Skeletal muscle cell (primary cell): ENCODE measurements at regions not wholly inside any gene's neighbourhood (a gene's known extent, or its start where the extent isn't known, plus 50 kb on each side); places are given as distances from the start of the nearest gene placed in this dataset.
"Not testable (repeated sequence)": the region's sequence is repeated elsewhere in the genome, so short reads cannot be mapped to it uniquely, and the experiment has no call there.

Experiments used
- DNase-seq: peaks from one replicate; pipeline ENCODE4 v3.0.0-alpha.2; 2010; ENCODE audit warnings: low read depth
- H3K4me3 ChIP-seq: 2 replicates; pipeline ENCODE4 v1.5.1; 2011; ENCODE audit warnings: low read depth, mild to moderate bottlenecking, control low read depth, low read length, moderate library complexity

GRCh38 chr4:138865765-138866164 is 149.8 kb upstream of the NOCT start:
- no peak for DNase-seq
- no peak overlapping the region for H3K4me3 ChIP-seq

- DNase-seq: no peak
- no peak overlapping the region for H3K4me3 ChIP-seq
Measured at GRCh38 chr4:138864961-138865720, 150.4 kb upstream of the NOCT start.

- no peak for DNase-seq
- no peak overlapping the region for H3K4me3 ChIP-seq
Measured at GRCh38 chr4:138863160-138863559, 152.4 kb upstream of the NOCT start.

GRCh38 chr4:138861135-138861534 is 154.4 kb upstream of the NOCT start:
- DNase-seq: no peak
- no peak overlapping the region for H3K4me3 ChIP-seq

DNA sequence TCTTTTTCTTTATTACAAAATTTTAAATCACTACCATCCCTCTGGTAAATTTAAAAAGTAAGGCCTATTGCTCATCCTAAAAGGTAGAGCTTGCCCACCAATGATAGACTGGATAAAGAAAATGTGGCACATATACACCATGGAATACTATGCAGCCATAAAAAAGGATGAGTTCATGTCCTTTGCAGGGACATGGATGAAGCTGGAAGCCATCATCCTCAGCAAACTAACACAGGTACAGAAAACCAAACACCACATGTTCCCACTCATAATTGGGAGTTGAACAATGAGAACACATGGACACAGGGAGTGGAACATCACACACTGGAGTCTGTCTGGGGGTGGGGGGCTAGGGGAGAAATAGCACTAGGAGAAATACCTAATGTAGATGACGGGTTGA is 155.2 kb upstream of the NOCT start:
- not testable (repeated sequence) for H3K4me3 ChIP-seq, DNase-seq

GRCh38 chr4:138859254-138859653 is 156.3 kb upstream of the NOCT start:
- no peak for DNase-seq
- H3K4me3 ChIP-seq: no peak overlapping the region

GRCh38 chr4:138858419-138858818 is 157.2 kb upstream of the NOCT start:
- H3K4me3 ChIP-seq: no peak overlapping the region
- DNase-seq: no peak

- H3K4me3 ChIP-seq: no peak overlapping the region
- no peak for DNase-seq
Measured at GRCh38 chr4:138857416-138857815, 158.2 kb upstream of the NOCT start.

GRCh38 chr4:138852681-138853080 is 162.9 kb upstream of the NOCT start:
- H3K4me3 ChIP-seq: no peak overlapping the region
- no peak for DNase-seq

DNA sequence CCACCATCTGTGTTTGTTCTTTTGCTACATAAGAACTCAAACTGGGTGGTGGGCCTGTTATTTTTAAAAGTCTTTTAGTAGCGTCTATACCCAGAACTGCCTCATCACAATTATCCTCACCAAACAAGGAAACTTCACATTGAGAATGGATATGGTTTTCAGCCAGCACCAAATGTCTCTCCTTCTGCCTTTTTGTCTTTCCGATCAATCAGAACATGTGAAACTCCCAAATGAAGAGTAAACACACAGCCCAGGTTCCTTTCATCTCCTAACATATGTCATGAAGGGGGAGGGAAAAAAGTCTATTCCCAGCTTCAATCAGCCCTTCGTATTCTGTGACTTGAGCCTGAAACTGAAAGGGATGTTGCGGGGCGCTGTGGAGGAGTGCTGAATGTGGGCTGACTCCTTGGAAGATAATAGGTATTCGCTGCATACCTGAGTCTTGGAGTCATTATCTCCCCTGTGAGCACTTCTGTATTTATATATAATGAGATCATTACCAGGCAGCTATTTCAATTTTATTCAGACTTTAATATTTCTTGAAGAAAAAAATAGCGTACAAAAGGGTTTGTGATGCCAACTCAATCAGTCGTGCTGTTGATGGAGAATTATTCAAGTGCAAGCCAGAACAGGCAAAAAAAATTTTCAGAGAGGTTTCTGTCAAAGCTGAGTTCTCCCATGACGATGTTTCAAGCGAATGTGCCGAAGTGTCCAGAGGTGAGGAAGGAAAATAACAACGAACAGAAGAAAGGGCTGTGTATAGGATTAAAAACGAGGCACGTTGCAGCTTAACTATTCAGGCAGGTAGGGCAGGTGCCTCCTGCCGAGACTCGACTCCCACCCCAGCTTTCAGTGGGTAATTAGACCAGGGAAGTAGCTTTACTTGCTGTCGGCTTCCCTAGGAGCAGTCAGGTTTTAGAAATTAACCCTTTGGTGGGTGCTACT is 163.9 kb upstream of the NOCT start:
- no peak overlapping the region for H3K4me3 ChIP-seq
- DNase-seq: no peak

DNA sequence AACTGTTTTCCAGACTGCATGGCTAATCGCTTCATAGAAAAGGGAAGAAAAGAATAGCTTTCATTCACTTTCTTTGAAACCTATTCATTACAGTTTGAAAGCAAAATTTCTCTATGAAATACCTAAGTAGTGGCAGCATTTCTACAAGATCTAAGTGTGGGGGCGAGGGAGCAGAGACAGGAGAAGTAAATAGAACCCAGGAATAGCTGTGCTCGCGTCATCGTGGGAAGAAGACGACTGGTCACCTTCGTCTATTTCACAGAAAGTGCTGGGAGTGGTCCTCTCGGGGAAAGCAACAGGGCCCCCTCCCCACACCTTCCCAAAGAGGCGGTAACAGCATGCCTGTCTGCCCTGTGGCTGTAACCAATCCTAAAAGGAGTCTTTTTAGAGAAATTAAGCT is 169.9 kb upstream of the NOCT start:
- no peak overlapping the region for H3K4me3 ChIP-seq
- DNase-seq: no peak

DNA sequence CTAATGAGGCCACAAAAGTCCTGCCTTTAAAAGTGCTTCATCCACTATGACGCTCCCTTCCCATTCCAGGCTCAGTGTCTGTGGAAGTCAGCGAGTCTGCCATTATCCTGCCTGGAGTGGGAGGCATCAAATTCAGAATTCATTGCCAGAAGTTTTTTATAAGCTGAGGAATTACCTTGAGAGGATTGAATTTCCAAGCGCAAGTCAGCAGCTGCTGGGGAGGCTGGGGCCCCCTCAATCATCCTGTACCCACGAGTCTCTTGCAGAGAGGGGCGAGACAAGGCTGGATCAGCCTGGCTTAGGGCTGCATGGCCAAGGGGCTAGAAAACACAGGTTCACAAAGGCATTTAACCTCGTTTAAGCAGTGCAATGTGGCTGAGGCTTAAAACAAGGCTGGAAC is 170.5 kb upstream of the NOCT start:
- no peak overlapping the region for H3K4me3 ChIP-seq
- no peak for DNase-seq

GRCh38 chr4:138843616-138844015 is 172.0 kb upstream of the NOCT start:
- H3K4me3 ChIP-seq: no peak overlapping the region
- DNase-seq: no peak

- no peak for DNase-seq
- no peak overlapping the region for H3K4me3 ChIP-seq
Measured at GRCh38 chr4:138841343-138841742, 174.2 kb upstream of the NOCT start.

DNA sequence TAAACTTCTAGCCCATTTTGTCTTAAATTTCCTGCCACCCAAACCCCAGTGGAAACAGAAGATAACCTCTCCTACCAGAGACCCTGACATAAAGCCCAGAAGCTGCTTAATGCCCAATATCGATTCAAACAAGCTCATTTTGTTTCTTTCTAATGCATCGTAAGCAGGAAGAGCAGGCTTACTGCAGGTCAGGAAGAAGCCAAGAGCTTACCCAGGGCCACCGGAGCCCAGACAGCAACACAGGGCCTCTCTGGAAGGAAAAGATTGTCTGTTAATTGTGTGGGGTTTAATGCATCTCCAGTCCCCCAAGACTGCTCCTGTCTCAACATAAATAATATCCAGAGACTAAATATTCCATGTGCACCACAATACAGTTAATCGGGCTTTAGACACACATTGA is 177.3 kb upstream of the NOCT start:
- DNase-seq: no peak
- H3K4me3 ChIP-seq: no peak overlapping the region

DNA sequence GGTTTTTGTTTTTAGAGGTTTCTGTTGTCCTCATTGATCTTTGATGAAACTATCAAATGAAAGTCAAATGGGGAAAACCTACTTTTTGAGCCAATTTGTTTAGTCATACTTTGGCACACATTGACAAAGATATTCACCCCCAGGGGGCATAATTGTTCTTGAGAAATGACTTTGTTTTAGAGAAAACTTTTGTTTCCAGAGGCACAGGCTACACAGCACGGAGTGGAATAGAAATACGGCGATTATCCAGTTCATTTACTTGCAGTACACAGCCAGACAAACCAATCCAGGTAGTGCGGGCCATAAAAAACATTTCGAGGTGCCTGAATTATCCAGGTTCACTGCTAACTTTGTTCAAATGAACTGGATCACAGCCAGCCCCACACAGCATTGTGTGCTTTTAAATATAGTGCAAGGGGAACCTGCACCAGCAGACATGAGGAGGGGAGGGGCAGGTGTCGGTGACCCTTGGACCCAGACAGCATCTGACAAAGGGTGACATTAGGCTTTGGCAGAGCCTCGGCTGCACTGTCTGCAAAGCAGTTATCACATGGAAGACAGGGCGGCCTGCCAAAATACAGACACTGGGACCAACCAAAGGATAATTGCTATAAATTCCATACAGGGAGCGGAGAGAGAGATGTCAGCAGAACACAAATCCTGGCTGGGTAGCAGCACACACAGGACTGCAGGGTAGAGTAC is 179.6 kb upstream of the NOCT start:
- peak; percentile 8 for DNase-seq
- no peak overlapping the region for H3K4me3 ChIP-seq

DNA sequence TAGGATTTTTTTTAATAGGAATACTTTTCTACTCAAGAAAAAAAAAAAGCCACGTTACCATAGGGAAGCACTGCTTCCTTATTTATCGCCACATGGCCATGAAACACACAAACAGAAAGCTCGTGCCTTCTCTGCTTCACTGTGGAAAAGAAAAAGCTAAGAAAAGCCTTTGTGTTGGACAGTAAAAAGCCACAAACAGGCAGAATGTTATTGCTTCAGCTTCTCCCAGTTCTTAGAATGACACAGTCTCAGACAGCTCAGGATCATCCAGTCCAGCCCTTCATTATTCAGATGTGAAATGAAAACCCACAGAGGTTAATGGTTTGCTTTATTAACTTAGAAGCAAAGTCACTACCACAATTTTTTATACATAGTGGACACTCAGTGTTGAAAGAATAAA is 181.6 kb upstream of the NOCT start:
- no peak for DNase-seq

GRCh38 chr4:138832563-138832962 is 183.0 kb upstream of the NOCT start:
- no peak for DNase-seq
- no peak overlapping the region for H3K4me3 ChIP-seq

More for the DNA sequence above, 181.6 kb upstream of the NOCT start:
- no peak overlapping the region for H3K4me3 ChIP-seq

DNA sequence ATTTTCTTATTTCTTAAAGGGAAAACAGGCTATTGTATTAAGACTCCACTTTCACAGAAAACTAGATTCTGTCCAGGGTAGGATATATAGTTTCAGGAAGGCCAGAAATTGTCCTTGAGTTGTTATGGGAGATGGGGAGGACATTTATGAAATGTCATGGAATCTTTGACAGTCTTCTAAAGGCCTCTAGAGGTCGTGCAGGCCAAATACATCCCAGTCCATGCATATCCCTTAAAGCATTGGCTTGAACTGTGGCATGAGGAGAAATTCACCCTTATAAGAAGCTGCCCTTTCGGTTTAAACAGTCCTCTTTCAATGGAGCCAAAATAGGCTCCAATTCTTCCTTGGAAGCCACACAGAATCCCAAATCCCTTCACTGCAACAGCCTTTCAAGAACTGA is 183.6 kb upstream of the NOCT start:
- DNase-seq: no peak
- H3K4me3 ChIP-seq: no peak overlapping the region

DNA sequence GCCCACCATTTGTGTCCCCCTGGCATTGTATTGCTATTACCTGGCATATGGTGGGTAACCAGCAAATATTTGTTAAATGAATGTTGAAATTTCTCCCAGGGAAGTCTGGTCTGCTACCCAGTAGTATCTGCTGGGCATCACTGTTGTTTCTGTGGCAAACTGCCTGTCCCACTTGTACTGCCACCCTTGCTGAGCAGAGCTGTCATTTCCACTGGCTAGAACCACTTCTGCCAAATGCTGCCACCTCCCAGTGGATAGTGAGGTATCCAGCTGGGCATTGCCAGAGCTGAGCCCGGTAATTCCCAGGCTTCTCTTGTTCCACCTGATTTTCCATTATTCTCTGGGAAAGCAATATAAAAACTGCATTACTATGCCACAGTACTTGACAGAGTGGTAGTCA is 186.7 kb upstream of the NOCT start:
- no peak overlapping the region for H3K4me3 ChIP-seq
- no peak for DNase-seq
